ENCODE measurements at regions not wholly inside any gene's neighbourhood (a gene's known extent, or its start where the extent isn't known, plus 50 kb on each side); places are given as distances from the start of the nearest gene placed in this dataset.

DNA sequence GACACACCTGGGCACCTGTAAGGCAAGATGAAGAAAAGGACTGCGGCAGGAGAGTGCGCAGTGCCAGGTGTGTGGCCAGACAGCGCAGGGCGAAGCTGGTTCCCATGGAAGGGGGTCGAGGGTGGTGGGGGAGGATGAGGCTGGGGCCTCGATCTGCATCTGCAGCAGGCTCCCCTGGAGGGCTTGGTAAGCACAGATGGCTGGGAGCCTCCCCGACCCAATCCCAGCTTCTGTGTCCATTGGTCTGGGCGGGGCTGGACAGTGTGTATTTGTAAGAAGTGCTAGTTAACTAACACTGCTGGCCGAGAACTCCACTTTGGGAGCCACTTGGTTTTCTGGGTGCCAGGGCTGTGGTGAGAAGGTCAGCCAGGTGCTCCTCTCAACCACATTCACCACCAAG, 385.1 kb upstream of the IRX1 start:
- TF ChIP-seq, protein P1, sequence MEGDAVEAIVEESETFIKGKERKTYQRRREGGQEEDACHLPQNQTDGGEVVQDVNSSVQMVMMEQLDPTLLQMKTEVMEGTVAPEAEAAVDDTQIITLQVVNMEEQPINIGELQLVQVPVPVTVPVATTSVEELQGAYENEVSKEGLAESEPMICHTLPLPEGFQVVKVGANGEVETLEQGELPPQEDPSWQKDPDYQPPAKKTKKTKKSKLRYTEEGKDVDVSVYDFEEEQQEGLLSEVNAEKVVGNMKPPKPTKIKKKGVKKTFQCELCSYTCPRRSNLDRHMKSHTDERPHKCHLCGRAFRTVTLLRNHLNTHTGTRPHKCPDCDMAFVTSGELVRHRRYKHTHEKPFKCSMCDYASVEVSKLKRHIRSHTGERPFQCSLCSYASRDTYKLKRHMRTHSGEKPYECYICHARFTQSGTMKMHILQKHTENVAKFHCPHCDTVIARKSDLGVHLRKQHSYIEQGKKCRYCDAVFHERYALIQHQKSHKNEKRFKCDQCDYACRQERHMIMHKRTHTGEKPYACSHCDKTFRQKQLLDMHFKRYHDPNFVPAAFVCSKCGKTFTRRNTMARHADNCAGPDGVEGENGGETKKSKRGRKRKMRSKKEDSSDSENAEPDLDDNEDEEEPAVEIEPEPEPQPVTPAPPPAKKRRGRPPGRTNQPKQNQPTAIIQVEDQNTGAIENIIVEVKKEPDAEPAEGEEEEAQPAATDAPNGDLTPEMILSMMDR (IDR thresholded peaks at IDR 0.05), result no peak
- no peak for TF ChIP-seq POLR2A (IDR thresholded peaks at IDR 0.05)
- TF ChIP-seq POLR2AphosphoS5 (IDR thresholded peaks at IDR 0.05), result no peak

All from breast epithelium (tissue), 3 donors.